HepG2 (cell line): ENCODE measurements at regions not wholly inside any gene's neighbourhood (a gene's known extent, or its start where the extent isn't known, plus 50 kb on each side); places are given as distances from the start of the nearest gene placed in this dataset.

Source experiments
- ATAC-seq: fragments of 200-7000 bp; cut with Tn5 transposase; 3 replicates; pipeline ENCODE4 v1.9.1; 2020; ENCODE audit warnings: mild to moderate bottlenecking, moderate library complexity
- BruUV-seq: library from RNA; stranded (reverse); fragments of 400-500 nt; replicated peaks from 2 replicates; lab custom pipeline; 2021; lab: Mats Ljungman, UMichigan
- CTCF ChIA-PET: fragments of 300-600 bp; formaldehyde crosslinking; extraction: SDS; loops from one replicate; lab custom pipeline; 2021; ENCODE audit warnings: low total read pairs, inconsistent platforms, low intra/inter-chr PET ratio; lab: Yijun Ruan, JAX
- POLR2A ChIA-PET: fragments of 350-600 bp; sonication (Branson Sonifier 250); formaldehyde crosslinking; loops from one replicate; lab custom pipeline; 2020; ENCODE audit warnings: antibody characterized with exemption, inconsistent platforms; lab: Yijun Ruan, JAX
- DNase-seq: peaks from one replicate; pipeline ENCODE4 v3.0.0-alpha.2; 2015; ENCODE audit warnings: low spot score
- FAIRE-seq: peaks from 3 replicates; lab custom pipeline; 2011; peaks lifted over from hg19 to GRCh38; lab: Jason Lieb, UNC
- H2AFZ ChIP-seq: one replicate; pipeline ENCODE4 v1.6.1; 2011; ENCODE audit warnings: low read length, inconsistent platforms
- H3K27ac ChIP-seq: fragments of 300-600 bp; 3 replicates; pipeline ENCODE4 v1.8.0; 2011; ENCODE audit warnings: mixed run types, mild to moderate bottlenecking, mixed read lengths, low read length, inconsistent platforms; ENCODE audit not compliant: insufficient read depth; ENCODE audit errors: extremely low read length
- H3K27me3 ChIP-seq, 2 experiments: fragments of 200-600 bp in 1 of 2; 2 replicates in 1 of 2; 3 replicates in 1 of 2; pipeline versions ENCODE4 v1.6.0 to v1.8.0; 2011; ENCODE audit warnings: low read length in 2 of 2, mild to moderate bottlenecking in 2 of 2, moderate library complexity in 2 of 2, inconsistent platforms in 1 of 2; ENCODE audit not compliant: insufficient read depth in 2 of 2, control insufficient read depth in 1 of 2
- H3K36me3 ChIP-seq, 2 experiments: fragments of 200-600 bp in 1 of 2; replicated peaks in 1 of 2; 2 replicates in 1 of 2; 3 replicates in 1 of 2; pipeline versions ENCODE4 v1.5.1 to v1.8.0; 2011; ENCODE audit warnings: low read length in 2 of 2, inconsistent platforms in 1 of 2; ENCODE audit not compliant: insufficient read depth in 2 of 2, control insufficient read depth in 1 of 2
- H3K4me1 ChIP-seq: 2 replicates; pipeline ENCODE4 v1.5.1; 2012; ENCODE audit warnings: low read length, inconsistent platforms; ENCODE audit not compliant: insufficient read depth
- H3K4me2 ChIP-seq: 2 replicates; pipeline ENCODE4 v1.6.0; 2011; ENCODE audit warnings: low read depth, low read length, inconsistent platforms
- H3K4me3 ChIP-seq, 3 experiments: fragments of 200-600 bp in 1 of 3; sonication (generic), shearing (Covaris generic) in 1 of 3; replicated peaks in 1 of 3; 2 replicates each; pipeline ENCODE4 v1.5.1; 2011 to 2016; ENCODE audit warnings: low read length in 3 of 3, inconsistent platforms in 2 of 3, low read depth in 2 of 3, mild to moderate bottlenecking in 2 of 3, control low read depth in 1 of 3, mixed read lengths in 1 of 3; ENCODE audit not compliant: insufficient read depth in 1 of 3
- H3K79me2 ChIP-seq: one replicate; pipeline ENCODE4 v1.6.1; 2011; ENCODE audit warnings: low read length, inconsistent platforms; ENCODE audit not compliant: insufficient read depth
- H3K9ac ChIP-seq: 2 replicates; pipeline ENCODE4 v1.6.0; 2011; ENCODE audit warnings: mild to moderate bottlenecking, low read depth, low read length, inconsistent platforms; ENCODE audit not compliant: insufficient read depth
- H3K9me3 ChIP-seq: 2 replicates; pipeline ENCODE4 v1.5.1; 2012; ENCODE audit warnings: mild to moderate bottlenecking, low read length
- H4K20me1 ChIP-seq: 2 replicates; pipeline ENCODE4 v1.6.0; 2011; ENCODE audit warnings: inconsistent platforms, mild to moderate bottlenecking, low read length, moderate library complexity; ENCODE audit not compliant: insufficient read depth
- ARID4A ChIP-seq: sonication (generic); formaldehyde crosslinking; IDR thresholded peaks from 2 replicates; pipeline ENCODE4 v1.5.0; 2020; ENCODE audit warnings: mild to moderate bottlenecking, missing genetic modification reagents, borderline replicate concordance
- BHLHE40 ChIP-seq: IDR thresholded peaks from 2 replicates; pipeline ENCODE4 v1.6.1; 2011; ENCODE audit warnings: low read length, improper control_type of control experiment
- CHD2 ChIP-seq: IDR thresholded peaks from 2 replicates; pipeline ENCODE4 v1.6.1; 2011; ENCODE audit warnings: low read depth, low read length, improper control_type of control experiment
- CREBL2 ChIP-seq: sonication (generic); formaldehyde crosslinking; IDR thresholded peaks from 2 replicates; pipeline ENCODE4 v1.8.1; 2023; ENCODE audit warnings: missing genetic modification reagents, mild to moderate bottlenecking, borderline replicate concordance
- FOSL2 ChIP-seq: sonication (generic); formaldehyde crosslinking; IDR thresholded peaks from 2 replicates; pipeline ENCODE4 v1.4.0; 2020; ENCODE audit warnings: missing genetic modification reagents
- HDAC1 ChIP-seq: sonication (generic); formaldehyde crosslinking; IDR thresholded peaks from 2 replicates; pipeline ENCODE4 v1.5.1; 2020; ENCODE audit warnings: mild to moderate bottlenecking, missing genetic modification reagents
- HIC2 ChIP-seq: sonication (generic); formaldehyde crosslinking; IDR thresholded peaks from 2 replicates; pipeline ENCODE4 v1.9.0; 2022; ENCODE audit warnings: low read depth, missing genetic modification reagents
- LCORL ChIP-seq, 2 experiments: fragments of 450-650 bp in 1 of 2; sonication (generic) in 1 of 2; formaldehyde crosslinking in 1 of 2; IDR thresholded peaks; 2 replicates each; pipeline versions ENCODE4 v1.5.0 to v1.6.1; 2017 to 2020; ENCODE audit warnings: antibody characterized with exemption in 1 of 2, missing genetic modification reagents in 1 of 2
- NFKB2 ChIP-seq: sonication (generic); formaldehyde crosslinking; IDR thresholded peaks from 2 replicates; pipeline ENCODE4 v1.4.0; 2020; ENCODE audit warnings: missing genetic modification reagents, borderline replicate concordance
- NR1H2 ChIP-seq: sonication (generic); formaldehyde crosslinking; IDR thresholded peaks from 2 replicates; pipeline ENCODE4 v1.8.1; 2022; ENCODE audit warnings: low read depth, missing genetic modification reagents, borderline replicate concordance
- NR2F2 ChIP-seq: IDR thresholded peaks from 2 replicates; pipeline ENCODE4 v1.6.1; 2012; ENCODE audit warnings: low read depth, inconsistent platforms, borderline replicate concordance
- RARA ChIP-seq: IDR thresholded peaks from 2 replicates; pipeline ENCODE4 v1.6.1; 2016; ENCODE audit warnings: missing genetic modification reagents, missing compliant biosample characterization
- RXRB ChIP-seq: IDR thresholded peaks from 2 replicates; pipeline ENCODE4 v1.6.1; 2016; ENCODE audit warnings: borderline replicate concordance, missing genetic modification reagents, missing compliant biosample characterization
- SALL1 ChIP-seq: sonication (generic); formaldehyde crosslinking; IDR thresholded peaks from 2 replicates; pipeline ENCODE4 v1.8.0; 2022; ENCODE audit warnings: mild to moderate bottlenecking, missing genetic modification reagents
- SAP130 ChIP-seq: IDR thresholded peaks from 2 replicates; pipeline ENCODE4 v1.6.1; 2016; ENCODE audit warnings: low read depth
- SOX5 ChIP-seq: IDR thresholded peaks from 2 replicates; pipeline ENCODE4 v1.6.1; 2016; ENCODE audit warnings: borderline replicate concordance
- TCF7 ChIP-seq: sonication (generic); IDR thresholded peaks from 2 replicates; pipeline ENCODE4 v1.6.1; 2016; ENCODE audit warnings: antibody characterized with exemption, low read depth
- ZNF282 ChIP-seq: fragments of 450-650 bp; IDR thresholded peaks from 2 replicates; pipeline ENCODE4 v1.6.1; 2018; ENCODE audit not compliant: partially characterized antibody
- ZNF761 ChIP-seq: sonication (generic); formaldehyde crosslinking; conservative IDR thresholded peaks from 2 replicates; pipeline ENCODE4 v1.4.0; 2020; ENCODE audit warnings: mild to moderate bottlenecking, missing genetic modification reagents
- WGBS: methylation state at CpG from one replicate; pipeline ENCODE4 v1.1.6; 2017; ENCODE audit warnings: low lambda C conversion rate; 5-methylcytosine and 5-hydroxymethylcytosine counted together
- in situ Hi-C: cut with HindIII; loops from 2 replicates; pipeline ENCODE4 v1.10.0; 2017; ENCODE audit warnings: low pct_unique_long_range_greater_than_20kb; ENCODE audit not compliant: extremely low pct_ligation_motif_present
- intact Hi-C: fragments of 100-400 bp; cut with micrococcal nuclease; formaldehyde crosslinking; loops from one replicate; pipeline ENCODE4 v1.10.0; 2022; ENCODE audit not compliant: unreplicated experiment

- TF ChIP-seq CREBL2 = no peak
These were observed 150.6 kb upstream of the TBX3 start (continued) for GRCh38 chr12:114834621-114835020.

- Histone ChIP-seq H3K79me2 (no peaks in the 10 kb centered on the region), H2AFZ (peak overlapping the region; percentile 20), H4K20me1 (no peaks in the 10 kb centered on the region), H3K9ac (no peak overlapping the region), H3K27ac (no peak overlapping the region), H3K36me3 (no peaks in the 10 kb centered on the region), H3K4me2 (peak overlapping the region; percentile 23; the same call in 1 of the 2 replicates), H3K27me3 (0 out of 5 replicates have a peak, but pooled peaks cover 0 to 1% of the 10 kb centered on the region in 2 experiments), H3K9me3 (no peaks in the 10 kb centered on the region), H3K4me3 (no peak overlapping the region), H3K4me1 (peaks cover 32% of the 10 kb centered on the region)
- no TSS peak for BruUV-seq
- intact Hi-C loops (no loop called here), in situ Hi-C loops (no loop called here)
- peak; percentile 52 for DNase-seq
- peak; percentile 67 for ATAC-seq
- ChIA-PET POLR2A (interaction anchor here (0.8 kb wide), 1 partner anchor 31 kb away, joined by 3 read pairs; no protein-coding TSS in a partner anchor), CTCF (no interaction called here)
- WGBS = 4% methylated on average over 3 of the region's 4 CpGs
- FAIRE-seq = no peak
- 0 out of 2 replicates have a peak, but pooled peaks have one; percentile 33 for TF ChIP-seq HDAC1 (CRISPR knock-in tag)
- 0 out of 2 replicates have a peak, but pooled peaks have one; percentile 19 for TF ChIP-seq FOSL2
- TF ChIP-seq SAP130 (CRISPR knock-in tag) = peak; percentile 30; the same call in 1 of the 2 replicates
- no peak for TF ChIP-seq NFKB2 (CRISPR knock-in tag)
- TF ChIP-seq NR2F2 = peak; percentile 42; the same call in 1 of the 2 replicates
- TF ChIP-seq TCF7 = peak; percentile 69; the same call in 1 of the 2 replicates
- no peak for TF ChIP-seq NR1H2
- no peak for TF ChIP-seq CHD2
- TF ChIP-seq LCORL (IDR thresholded peaks at IDR 0.05) = no peak
- peak; percentile 48; the same call in 1 of the 2 replicates for TF ChIP-seq LCORL (CRISPR knock-in tag; IDR thresholded peaks at IDR 0.05)
- no peak for TF ChIP-seq ARID4A
- TF ChIP-seq HIC2 (CRISPR knock-in tag) = peak; percentile 36; the same call in 1 of the 2 replicates
- peak; percentile 34 for TF ChIP-seq SALL1 (CRISPR knock-in tag)
- TF ChIP-seq RARA (CRISPR knock-in tag) = peak; percentile 90
- TF ChIP-seq BHLHE40 = 0 out of 2 replicates have a peak, but pooled peaks have one; percentile 20
- peak; percentile 56; the same call in 1 of the 2 replicates for TF ChIP-seq RXRB (CRISPR knock-in tag)
- 0 out of 2 replicates have a peak, but pooled peaks have one; percentile 22 for TF ChIP-seq SOX5
- TF ChIP-seq ZNF761 (CRISPR knock-in tag) = no peak
- TF ChIP-seq ZNF282 = no peak
These were observed 145.9 kb upstream of the TBX3 start for GRCh38 chr12:114829833-114830232.
